OCI-LY3 (cell line): ENCODE measurements at regions not wholly inside any gene's neighbourhood (a gene's known extent, or its start where the extent isn't known, plus 50 kb on each side); places are given as distances from the start of the nearest gene placed in this dataset.
"Not testable (repeated sequence)": the region's sequence is repeated elsewhere in the genome, so short reads cannot be mapped to it uniquely, and the experiment has no call there.

Source experiments
- CTCF ChIP-seq: fragments of 200-600, 300-600 bp; sonication (generic); IDR thresholded peaks from 2 replicates; pipeline ENCODE4 v1.5.1; 2014; ENCODE audit warnings: antibody characterized with exemption, low read length, low read depth
- EZH2phosphoT487 ChIP-seq: fragments of 200-600 bp; shearing (Covaris generic); IDR thresholded peaks from 2 replicates; pipeline ENCODE4 v1.6.1; 2018; ENCODE audit warnings: antibody characterized with exemption, mixed run types, low read depth

- TF ChIP-seq CTCF, EZH2phosphoT487: not testable (repeated sequence)
Observed at GRCh38 chr2:87575138-87575537, 172.7 kb upstream of the PLGLB2 start.
